AG04449 (cell line): ENCODE measurements at regions not wholly inside any gene's neighbourhood (a gene's known extent, or its start where the extent isn't known, plus 50 kb on each side); places are given as distances from the start of the nearest gene placed in this dataset.

Experiments
- CTCF ChIA-PET: fragments of 350-600 bp; formaldehyde crosslinking; extraction: SDS; loops from one replicate; lab custom pipeline; 2021; ENCODE audit warnings: antibody characterized with exemption; lab: Yijun Ruan, JAX
- POLR2A ChIA-PET: fragments of 400-600, 350-600 bp; formaldehyde crosslinking; extraction: SDS; loops from one replicate; lab custom pipeline; 2020; ENCODE audit warnings: antibody characterized with exemption, inconsistent platforms; lab: Yijun Ruan, JAX
- DNase-seq: peaks from one replicate; pipeline ENCODE4 v3.0.0-alpha.2; 2010; ENCODE audit warnings: low read depth, low spot score
- H3K4me3 ChIP-seq: 2 replicates; pipeline ENCODE4 v1.5.1; 2011; ENCODE audit warnings: low read depth, mild to moderate bottlenecking, control low read depth, low read length
- CTCF ChIP-seq: IDR thresholded peaks from one replicate; pipeline ENCODE4 v1.5.1; 2011; ENCODE audit warnings: mild to moderate bottlenecking, moderate library complexity, low read length, control low read depth, inconsistent platforms; ENCODE audit not compliant: insufficient read depth; ENCODE audit errors: missing control alignments

- CTCF ChIA-PET: no interaction called here
- H3K4me3 ChIP-seq: no peak overlapping the region
Measured at GRCh38 chr2:64939332-64939917, 49.8 kb upstream of the SLC1A4 start.

More at GRCh38 chr2:64939332-64939917, 49.8 kb upstream of the SLC1A4 start:
- DNase-seq: no peak
- POLR2A ChIA-PET: no interaction called here
- no peak for TF ChIP-seq CTCF
